HG03432 (cell line): ENCODE measurements at regions not wholly inside any gene's neighbourhood (a gene's known extent, or its start where the extent isn't known, plus 50 kb on each side); places are given as distances from the start of the nearest gene placed in this dataset.

ENCODE experiments used
- ATAC-seq: cut with Tn5 transposase; IDR thresholded peaks from one replicate; pipeline ENCODE4 v1.9.1; 2021; ENCODE audit warnings: mild to moderate bottlenecking, moderate library complexity; ENCODE audit not compliant: unreplicated experiment

DNA sequence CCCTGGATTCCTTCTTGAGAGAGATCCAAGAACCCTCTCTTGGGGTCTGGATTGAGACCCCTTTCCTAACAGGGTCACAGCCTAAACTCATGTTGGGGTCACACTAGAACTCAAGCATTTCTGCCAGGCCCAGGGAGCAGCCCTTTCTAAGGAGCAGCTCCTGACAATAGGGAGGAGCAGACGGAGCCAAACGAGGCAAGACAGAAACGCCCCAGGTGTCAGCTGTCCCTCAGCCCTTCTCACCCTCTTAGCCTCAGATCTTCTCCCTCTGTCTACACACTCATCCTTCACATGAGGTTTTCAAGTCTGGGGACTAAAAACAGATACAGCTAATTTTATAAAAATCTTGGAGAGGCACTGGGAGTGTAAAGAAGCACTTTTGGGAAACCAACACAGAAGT, 157.2 kb downstream of the SOCS6 start:
- ATAC-seq, result no peak

DNA sequence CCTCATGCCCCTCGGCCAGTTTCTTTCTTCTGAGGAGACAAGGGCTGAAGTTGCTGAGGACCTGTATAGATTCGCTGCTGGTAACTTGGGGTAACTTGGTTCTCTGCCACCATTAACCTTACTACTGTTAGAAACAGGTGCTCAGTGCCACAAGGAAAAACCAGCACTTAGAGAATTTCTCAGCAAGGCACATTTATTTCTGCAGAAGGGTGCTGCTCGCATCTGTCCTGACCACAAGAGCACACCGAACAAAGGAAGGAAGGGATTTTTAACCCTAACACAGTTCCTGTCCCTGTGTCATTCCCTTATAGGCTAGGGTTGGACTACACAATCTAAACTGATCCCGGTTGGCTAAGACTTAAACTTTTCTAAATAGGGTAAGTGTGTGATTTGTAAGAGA, 154.1 kb downstream of the SOCS6 start:
- no peak for ATAC-seq

DNA sequence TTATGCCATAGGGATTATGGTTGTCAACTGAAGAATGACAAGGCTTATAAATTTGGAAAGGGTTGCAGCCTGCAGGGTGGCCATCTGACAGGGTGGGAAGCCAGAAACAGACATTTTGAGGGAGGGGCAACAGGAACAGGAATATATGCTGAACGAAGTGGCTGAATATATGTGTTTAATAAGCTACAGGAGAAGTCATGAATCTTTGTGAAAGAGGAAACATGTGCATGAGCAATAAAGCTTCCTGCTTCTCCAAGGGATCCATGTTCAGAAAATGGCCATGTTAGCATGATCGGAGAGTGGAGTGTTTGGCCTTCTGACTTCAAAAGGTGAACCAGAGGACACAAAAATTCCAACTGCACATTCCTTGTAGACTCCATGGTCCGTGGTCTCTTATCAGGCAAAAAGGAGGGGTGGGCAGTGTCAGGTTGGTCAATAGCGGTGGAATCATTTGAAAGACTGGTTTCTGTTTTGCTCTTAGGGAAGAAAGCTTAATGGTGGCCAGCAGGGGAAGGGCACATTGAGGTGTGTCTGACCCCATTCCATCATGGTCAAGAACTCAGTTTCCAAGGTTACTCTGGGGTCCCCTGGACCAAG, 144.1 kb downstream of the SOCS6 start:
- ATAC-seq, result no peak

DNA sequence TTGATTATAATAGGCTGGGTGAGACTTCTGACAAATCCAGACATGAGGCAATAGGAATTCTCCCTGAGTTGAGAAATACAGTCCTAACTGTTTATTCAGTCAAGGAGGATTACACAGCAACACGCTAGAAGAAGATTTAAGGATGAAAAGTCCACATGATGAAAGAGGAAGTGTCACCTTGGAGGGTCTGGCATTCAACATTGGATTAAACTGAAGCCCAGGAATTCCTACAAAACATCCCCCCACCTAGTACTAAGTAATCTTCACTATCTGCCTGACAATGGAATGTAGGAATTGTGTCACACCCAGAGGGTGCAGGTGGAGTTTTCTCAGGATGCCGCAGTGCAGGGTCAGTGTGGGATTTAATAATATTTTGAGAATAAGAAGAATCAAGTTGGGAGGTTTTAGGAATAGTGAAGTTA, 142.4 kb downstream of the SOCS6 start:
- no peak for ATAC-seq

DNA sequence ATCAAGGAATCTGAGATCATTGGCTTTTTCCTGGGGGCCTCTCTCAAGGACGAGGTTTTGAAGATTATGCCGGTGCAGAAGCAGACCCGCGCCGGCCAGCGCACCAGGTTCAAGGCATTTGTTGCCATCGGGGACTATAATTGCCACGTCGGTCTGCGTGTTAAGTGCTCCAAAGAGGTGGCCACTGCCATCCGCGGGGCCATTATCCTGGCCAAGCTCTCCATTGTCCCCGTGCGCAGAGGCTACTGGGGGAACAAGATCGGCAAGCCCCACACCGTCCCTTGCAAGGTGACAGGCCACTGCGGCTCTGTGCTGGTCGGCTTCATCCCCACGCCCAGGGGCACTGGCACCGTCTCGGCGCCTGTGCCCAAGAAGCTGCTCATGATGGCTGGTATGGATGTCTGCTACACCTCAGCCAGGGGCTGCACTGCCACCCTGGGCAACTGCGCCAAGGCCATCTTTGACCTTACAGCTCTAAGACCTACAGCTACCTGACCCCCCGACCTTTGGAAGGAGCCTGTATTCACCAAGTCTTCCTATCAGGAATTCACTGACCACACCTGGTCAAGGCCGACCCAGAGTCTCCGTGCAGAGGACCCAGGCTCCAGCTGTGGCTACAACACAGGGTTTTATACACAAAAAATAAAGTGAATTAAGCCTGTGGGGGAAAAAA, 141.8 kb downstream of the SOCS6 start:
- no peak for ATAC-seq

DNA sequence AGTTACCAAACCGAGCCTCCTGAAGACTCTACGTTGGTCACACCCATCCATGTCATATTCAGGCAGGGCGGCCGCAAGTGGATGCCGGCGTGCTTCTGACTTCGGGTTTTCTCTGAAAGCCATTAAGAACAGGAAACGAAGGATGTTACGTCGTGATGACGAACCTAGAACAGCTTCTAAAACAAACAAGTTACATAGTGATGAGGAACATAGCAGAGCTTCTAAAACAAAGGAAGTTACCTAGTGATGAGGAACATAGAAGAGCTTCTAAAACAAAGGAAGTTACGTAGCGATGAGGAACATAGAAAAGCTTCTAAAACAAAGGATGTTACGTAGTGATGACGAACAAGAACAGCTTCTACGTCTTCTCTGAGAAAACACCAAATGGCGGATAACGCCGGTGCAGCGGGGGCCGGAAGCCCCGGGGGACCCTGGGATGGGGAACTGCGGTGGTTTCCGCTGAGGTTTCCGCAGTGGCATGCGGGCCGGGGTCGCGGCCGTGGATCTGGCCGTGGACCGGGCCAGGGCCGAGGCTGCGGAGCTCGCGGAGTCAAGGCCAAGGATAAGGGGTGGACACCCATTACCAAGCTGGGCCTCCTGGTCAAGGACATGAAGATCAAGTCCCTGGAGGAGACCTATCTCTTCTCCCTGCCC, 141.1 kb downstream of the SOCS6 start:
- no peak for ATAC-seq

DNA sequence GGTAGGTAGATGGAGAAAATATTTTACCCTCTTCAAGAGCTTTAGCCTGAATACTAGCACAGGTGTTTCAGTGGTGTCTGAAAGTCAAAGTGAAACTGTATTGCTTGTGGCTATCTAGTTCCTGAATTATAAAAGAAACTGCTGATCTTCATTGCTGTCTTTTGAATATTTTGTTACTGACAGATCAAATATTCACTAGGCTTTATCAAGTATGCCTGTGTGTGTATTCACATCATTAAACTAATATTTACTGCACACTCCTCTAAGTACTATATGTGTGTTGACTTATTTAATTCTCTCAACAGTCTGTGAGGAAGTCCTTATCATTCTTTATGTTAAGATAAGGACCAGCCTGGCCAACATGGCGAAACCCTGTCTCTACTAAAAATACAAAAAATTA, 139.6 kb downstream of the SOCS6 start:
- peak; percentile 100 for ATAC-seq

DNA sequence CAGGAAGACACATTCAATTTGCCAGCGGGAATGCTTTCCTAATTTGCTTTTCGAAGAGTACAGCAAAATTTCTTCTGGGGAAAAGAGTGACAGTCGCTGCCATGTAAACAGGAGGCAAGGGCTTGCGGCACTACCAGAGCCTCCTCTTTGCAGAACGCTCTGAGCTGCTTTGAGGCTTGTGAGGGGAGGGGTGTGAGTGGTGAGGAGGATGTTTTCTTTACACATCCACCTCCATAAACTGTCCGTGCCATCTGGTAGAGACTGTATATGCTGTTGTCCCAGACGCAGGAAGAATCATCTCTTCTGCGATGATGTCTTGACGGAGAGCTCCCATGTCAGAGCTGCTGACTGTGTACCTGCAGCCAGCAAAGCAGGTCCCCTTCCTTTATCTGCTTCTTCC, 138.0 kb downstream of the SOCS6 start:
- no peak for ATAC-seq

DNA sequence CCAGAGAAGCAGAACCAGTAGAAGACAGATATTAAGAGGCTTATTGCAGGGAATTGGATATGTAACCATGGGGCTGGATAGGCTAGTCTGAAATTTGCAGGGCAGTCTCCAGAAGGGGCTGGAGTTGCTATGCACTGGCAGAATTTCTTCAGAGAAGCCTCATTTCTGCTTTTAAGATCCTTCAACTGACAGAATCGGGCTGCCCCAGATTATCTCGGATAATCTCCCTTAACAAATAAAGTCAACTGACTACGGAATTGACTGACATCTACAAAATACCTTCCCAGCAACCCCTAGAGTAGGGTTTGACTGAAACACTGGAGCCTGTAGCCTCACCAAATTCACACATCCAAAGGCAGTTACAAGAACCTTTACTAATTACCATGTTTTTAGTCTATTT, 136.4 kb downstream of the SOCS6 start:
- no peak for ATAC-seq

DNA sequence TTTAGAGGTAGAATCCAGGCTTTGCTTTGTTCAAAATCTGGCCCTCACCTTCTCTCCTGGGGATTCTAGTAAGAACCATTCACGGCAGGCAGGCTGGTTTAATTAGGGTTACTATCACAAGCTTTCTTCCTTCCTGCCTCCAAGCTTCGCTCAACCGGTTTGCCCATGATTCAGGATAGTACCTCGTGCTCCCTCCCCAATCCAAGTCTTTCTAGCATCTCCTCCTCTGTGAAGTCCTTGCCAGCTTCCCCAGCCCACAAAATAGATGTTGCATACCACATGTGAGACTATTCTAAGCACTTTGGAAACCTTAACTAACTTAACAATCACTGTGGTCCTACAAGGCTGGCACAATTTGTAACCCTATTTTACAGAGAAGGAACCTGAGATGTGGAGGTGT, 135.1 kb downstream of the SOCS6 start:
- ATAC-seq, result no peak

DNA sequence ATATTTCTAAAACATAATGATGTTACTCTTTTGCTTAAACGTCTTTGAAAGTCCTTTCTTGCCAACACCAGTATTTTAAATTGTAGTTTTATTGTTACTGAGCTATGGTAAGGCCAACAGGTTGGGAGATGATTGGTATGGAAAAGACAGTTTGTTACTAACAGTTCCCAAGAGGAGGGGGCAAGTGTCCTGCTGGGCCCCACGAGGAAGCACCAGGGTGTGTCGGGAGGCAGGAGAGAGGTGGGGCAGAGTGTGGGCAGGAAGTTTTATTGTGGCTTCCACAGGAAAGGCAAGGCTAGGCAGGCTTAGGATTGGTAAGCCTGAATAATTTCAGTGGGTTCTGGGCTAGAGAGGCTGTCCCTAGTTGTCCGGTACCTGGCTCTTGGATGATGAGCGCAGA, 134.3 kb downstream of the SOCS6 start:
- no peak for ATAC-seq

DNA sequence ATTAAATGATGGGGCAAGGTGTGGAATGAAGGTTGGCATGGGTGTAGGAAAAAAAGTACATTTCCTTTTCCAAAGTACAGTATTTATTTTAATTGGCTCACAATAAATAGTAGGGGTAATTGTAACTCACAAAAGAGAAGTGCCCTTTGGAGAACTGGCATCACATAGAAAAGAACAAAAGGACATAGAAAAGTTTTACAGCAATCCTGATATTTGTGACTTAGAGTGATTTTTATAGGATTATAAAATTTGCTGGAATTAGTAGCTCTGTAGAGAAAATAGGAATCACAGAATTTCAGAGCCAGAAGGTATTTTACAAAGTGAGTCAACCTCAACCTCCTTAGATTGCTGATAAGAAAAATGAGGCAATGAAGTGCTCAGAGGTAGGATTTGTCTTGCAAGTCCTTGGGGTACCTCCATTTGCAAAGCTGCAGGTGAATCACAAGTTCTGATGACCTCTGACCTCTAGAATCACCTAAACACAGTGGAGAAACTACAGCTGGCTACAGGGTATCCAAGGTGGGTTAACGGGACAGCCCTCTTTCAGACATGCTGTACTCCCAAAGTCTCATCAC, 133.6 kb downstream of the SOCS6 start:
- no peak for ATAC-seq

DNA sequence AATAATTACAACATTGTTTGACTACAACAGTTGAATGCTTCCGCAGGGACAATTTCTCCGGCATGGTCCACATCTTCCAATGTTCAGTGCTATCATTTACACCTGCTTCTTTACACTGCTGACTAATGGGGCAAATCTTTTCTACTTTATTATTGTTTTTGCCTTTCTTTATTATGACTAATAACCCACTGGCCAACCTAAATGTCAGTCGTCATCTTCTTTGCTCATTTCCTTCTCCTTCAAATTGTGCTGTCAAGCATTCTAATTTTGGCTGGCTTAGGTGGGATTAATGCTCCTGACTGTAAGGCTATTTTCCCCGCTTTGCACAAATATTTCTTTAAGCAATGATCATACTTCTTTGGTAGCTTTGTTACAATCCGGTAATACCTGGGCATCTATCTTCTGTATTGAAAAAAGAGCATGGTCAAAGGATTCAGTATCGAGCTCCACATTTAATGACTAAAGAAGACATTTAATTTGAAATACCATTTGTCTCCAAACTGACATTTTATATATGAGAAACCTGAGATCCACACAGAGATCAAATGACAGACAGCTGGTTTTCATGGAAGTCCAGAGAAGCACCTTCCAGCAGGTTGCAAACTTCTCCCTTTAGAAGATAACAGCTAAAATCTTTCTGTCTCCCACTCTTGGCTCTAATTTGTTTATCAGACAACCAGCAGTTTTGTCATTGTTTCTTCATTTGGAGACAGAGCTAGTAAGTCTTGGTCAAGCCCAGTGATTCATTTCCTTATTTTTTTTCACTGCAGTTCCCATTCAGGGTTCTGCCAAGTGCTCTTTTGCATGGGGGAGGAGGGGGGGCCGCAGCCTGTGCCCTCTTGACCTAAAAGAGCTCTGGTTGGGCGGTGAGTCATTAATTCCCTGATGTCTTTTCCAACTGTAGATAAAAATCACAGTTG, 132.9 kb downstream of the SOCS6 start:
- ATAC-seq, result no peak

DNA sequence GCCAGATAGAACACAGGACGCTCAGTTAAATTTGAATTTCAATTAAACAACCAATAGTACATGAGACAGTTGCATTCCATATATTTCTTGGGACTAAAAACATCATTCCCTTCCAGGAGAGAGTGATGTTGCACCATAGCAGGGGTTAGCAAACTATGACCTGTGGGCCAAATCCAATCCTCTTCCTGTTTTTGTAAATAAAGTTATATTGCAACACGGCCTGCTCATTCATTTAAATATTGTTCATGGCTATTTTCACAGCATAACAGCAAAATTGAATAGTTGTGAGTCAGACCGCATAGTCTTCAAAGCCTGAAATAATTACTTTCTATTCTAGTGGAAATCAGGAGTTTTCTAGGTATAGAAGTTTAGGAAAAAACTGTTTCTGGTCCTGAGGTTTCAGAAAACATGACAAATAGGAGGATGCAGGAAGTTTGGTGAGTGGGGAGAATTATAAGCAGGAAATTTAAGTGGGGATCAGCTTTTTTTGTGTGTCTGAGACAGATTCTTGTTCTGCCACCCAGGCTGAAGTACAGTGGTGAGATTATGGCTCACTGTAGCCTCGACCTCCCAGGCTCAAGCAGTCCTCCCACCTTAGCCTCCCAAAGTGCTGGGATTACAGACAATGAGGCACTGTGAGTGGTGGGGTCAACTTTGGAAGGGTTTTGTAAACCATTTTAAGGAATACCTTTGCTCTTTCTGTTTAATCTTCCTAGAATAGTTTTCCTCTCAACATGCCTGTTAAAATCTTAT, 131.5 kb downstream of the SOCS6 start:
- ATAC-seq, result no peak

DNA sequence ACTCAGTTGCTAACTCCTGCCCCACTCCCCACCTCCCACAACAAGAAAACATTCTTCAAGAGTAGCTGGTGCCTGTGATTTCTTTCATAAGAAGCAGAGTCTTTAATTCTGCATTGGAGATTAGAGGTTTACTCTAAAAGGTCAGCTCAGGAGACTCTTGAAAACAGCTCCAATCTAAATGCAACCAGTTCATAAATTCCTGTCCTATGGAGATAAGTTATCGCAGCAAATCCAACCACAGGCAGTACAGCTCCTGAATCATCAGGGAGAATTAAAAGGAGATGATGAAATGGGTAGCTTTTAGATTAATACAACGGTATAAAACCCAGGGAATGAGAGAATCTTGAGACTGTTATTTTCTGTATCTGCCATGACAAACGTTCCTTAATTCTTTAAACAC, 130.7 kb downstream of the SOCS6 start:
- ATAC-seq, result no peak

DNA sequence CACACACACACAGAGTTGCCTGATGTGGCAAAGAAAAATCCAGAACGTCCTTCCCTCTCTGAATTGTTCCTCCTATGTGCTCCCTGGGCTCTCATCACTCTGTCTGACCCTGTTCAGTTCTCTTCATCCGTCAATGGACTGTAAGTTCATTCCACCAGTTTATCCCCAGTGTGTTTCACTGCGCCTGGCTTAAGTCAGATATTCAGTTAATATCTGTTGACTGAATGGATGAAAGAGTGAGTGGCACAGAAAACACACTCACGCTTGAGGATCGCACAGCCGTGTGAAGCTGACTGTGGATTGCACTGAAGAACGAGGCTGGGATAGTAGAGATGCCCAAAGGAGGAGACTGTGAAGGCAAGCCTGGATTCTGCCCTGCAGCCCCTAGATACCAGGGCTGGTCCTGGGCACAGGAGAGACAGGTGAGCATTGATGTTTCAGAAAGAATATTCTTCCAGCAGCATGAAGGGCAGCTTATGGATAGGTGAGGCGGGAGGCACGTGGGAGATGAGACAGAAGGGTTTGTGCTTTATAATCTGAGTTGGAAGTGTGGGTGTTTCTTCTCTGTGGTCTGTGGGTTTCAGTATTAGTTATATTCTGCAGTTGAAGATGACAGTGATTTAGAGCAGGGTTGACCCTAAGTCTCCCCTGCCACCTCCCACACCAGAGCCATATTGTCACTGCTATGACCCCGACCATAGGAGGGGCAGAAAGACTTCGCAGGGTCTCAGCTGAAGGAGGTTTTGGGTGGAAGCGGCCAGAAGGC, 129.9 kb downstream of the SOCS6 start:
- ATAC-seq, result peak; percentile 100

DNA sequence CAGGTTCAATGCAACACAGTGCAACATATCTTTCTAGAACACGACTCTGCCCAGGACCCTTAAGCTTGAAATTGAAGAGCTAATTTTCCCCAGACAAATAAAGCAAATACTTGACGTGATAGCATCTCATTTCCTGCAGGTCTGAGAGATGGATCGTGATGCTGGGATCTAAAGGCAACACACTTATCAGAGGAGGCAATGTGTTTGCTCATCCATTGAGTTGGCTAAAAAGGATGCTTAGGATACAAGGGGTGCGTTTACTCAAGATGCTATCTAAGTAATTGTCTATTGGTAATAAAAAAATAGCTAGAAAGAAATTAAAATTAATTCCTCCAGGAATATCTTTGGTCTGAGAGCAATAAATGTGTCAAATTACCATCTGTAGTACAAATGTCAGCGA, 129.0 kb downstream of the SOCS6 start:
- ATAC-seq, result no peak

DNA sequence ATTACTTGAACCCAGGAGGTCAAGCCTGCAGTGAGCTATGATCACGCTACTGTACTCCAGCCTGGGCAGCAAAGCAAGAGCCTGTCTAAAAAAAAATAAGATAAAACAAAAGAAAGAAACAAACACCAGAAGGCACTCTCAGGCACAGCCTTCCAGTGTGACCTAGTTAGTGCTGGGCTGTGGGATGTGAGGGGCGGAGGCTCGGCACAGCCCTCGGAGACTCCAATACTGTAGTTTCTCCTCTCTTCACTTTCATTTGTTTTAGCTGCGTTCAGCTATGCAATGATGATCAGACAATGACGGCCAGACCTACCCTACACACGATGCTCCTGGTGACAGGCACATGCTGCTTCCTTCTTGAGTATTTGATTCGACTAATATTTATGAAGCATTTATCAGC, 127.7 kb downstream of the SOCS6 start:
- no peak for ATAC-seq

DNA sequence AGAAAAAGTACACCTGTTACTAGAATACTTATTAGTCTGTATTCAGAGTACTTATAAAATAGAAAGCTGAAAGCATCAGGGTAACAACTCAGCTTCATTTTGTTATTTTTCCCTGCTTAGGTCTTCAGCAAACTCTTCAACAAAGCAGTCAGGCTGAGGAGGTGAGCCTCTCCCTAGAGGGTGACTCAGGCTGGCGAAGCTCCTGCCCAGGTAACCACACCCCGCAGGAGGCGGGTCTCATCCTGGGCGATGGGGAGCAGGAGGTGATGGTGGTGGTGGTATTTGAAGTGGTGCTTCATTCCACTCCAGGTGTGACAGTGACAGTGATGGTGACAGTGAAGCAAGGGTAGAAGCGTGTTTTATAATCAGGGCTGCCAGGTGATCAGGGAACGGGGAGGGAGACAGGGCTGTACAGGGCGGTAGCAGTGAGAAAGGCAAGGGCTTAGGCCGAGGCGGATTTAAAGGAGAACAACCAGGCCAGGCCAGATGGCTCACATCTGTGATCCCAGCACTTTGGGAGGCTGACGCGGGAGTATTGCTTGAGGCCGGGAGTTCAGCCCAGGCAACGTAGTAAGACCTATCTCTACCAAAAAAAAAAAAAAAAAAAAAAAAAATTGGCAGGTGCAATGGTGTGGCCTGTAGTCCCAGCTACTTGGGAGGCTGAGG, 127.1 kb downstream of the SOCS6 start:
- ATAC-seq, result no peak
